A673 (cell line): ENCODE measurements at regions not wholly inside any gene's neighbourhood (a gene's known extent, or its start where the extent isn't known, plus 50 kb on each side); places are given as distances from the start of the nearest gene placed in this dataset.
A peak's percentile ranks its signal among the peaks of the same experiment; 100 is the strongest.

Experiments used
- BruUV-seq: library from RNA; stranded (reverse); fragments of 400-500 nt; replicated peaks from 2 replicates; lab custom pipeline; 2021; lab: Mats Ljungman, UMichigan
- CTCF ChIA-PET: fragments of 300-600 bp; sonication (Branson Sonifier 250); formaldehyde crosslinking; loops from one replicate; lab custom pipeline; 2022; ENCODE audit warnings: antibody characterized with exemption; lab: Charles Lee
- POLR2A ChIA-PET: fragments of 300-600 bp; sonication (Branson Sonifier 250); formaldehyde crosslinking; loops from one replicate; lab custom pipeline; 2022; ENCODE audit warnings: antibody characterized with exemption; ENCODE audit not compliant: low non-redundant PET; lab: Charles Lee
- DNase-seq: peaks from one replicate; pipeline ENCODE4 v3.0.0-alpha.2; 2015; ENCODE audit warnings: low spot score
- H3K27ac ChIP-seq: fragments of 200-600 bp; sonication (generic); 2 replicates; pipeline ENCODE4 v1.5.1; 2016; ENCODE audit warnings: mixed run types, low read depth, mild to moderate bottlenecking, mixed read lengths, antibody characterized with exemption, low read length; ENCODE audit not compliant: poor library complexity, severe bottlenecking
- H3K27me3 ChIP-seq: fragments of 200-600 bp; sonication (generic); replicated peaks from 2 replicates; pipeline ENCODE4 v1.6.1; 2017; ENCODE audit warnings: mixed run types, low read depth, mild to moderate bottlenecking, mixed read lengths, antibody characterized with exemption, low read length; ENCODE audit not compliant: insufficient read depth, poor library complexity
- H3K36me3 ChIP-seq: fragments of 200-600 bp; sonication (generic); 2 replicates; pipeline ENCODE4 v1.6.1; 2016; ENCODE audit warnings: mixed run types, mild to moderate bottlenecking, mixed read lengths, antibody characterized with exemption, low read length; ENCODE audit not compliant: insufficient read depth, poor library complexity, severe bottlenecking
- H3K4me1 ChIP-seq: fragments of 200-600 bp; sonication (generic); 2 replicates; pipeline ENCODE4 v1.6.1; 2017; ENCODE audit warnings: mixed run types, mild to moderate bottlenecking, mixed read lengths, antibody characterized with exemption, low read length; ENCODE audit not compliant: insufficient read depth, poor library complexity, severe bottlenecking
- H3K4me3 ChIP-seq: fragments of 200-600 bp; sonication (generic); 2 replicates; pipeline ENCODE4 v1.5.1; 2016; ENCODE audit warnings: low read depth, mixed run types, mild to moderate bottlenecking, mixed read lengths, low read length; ENCODE audit not compliant: poor library complexity, severe bottlenecking
- H3K9me3 ChIP-seq: fragments of 200-600 bp; sonication (generic); 2 replicates; pipeline ENCODE4 v1.6.1; 2016; ENCODE audit warnings: mixed run types, low read depth, mild to moderate bottlenecking, mixed read lengths, antibody characterized with exemption, low read length; ENCODE audit not compliant: poor library complexity, severe bottlenecking
- EZH2 ChIP-seq: fragments of 200-600 bp; sonication (generic); IDR thresholded peaks from 2 replicates; pipeline ENCODE4 v1.6.1; 2017; ENCODE audit warnings: borderline replicate concordance, low read depth, mild to moderate bottlenecking, mixed read lengths, antibody characterized with exemption, low read length; ENCODE audit not compliant: poor library complexity, severe bottlenecking
- intact Hi-C: fragments of 100-400 bp; cut with micrococcal nuclease; formaldehyde crosslinking; loops from one replicate; pipeline ENCODE4 v1.10.0; 2022; ENCODE audit not compliant: unreplicated experiment
- TF ChIP-seq, protein P1 (sequence below): fragments of 300-800, 200-600 bp; sonication (generic); conservative IDR thresholded peaks from 2 replicates; pipeline ENCODE4 v1.5.1; 2017; ENCODE audit warnings: low read depth, mild to moderate bottlenecking, antibody characterized with exemption, low read length, moderate library complexity, mixed read lengths

DNA sequence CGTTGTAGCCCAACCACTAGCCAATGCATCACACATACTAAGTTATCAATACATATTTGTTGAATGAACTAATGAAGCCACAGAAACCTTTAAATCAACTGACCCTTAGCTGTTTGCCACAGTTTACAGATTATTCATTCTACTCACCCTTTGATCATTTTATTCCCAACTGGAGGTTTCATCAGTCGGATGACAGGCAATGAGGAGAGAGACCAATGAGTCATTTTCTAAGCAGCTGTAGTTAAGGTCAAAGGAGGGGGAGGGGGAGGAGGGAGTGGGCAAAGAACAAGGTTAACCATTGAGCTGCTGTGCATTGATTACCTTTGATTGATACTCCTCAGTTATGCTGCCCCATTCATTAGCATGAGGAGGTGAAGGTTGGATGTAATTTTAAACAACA lies 469.5 kb downstream of the VRK1 start:
- TF ChIP-seq EZH2, result no peak
- TF ChIP-seq, protein P1, sequence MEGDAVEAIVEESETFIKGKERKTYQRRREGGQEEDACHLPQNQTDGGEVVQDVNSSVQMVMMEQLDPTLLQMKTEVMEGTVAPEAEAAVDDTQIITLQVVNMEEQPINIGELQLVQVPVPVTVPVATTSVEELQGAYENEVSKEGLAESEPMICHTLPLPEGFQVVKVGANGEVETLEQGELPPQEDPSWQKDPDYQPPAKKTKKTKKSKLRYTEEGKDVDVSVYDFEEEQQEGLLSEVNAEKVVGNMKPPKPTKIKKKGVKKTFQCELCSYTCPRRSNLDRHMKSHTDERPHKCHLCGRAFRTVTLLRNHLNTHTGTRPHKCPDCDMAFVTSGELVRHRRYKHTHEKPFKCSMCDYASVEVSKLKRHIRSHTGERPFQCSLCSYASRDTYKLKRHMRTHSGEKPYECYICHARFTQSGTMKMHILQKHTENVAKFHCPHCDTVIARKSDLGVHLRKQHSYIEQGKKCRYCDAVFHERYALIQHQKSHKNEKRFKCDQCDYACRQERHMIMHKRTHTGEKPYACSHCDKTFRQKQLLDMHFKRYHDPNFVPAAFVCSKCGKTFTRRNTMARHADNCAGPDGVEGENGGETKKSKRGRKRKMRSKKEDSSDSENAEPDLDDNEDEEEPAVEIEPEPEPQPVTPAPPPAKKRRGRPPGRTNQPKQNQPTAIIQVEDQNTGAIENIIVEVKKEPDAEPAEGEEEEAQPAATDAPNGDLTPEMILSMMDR, result no peak
- Histone ChIP-seq H3K27ac (no peak overlapping the region), H3K4me1 (peaks cover 26% of the 10 kb centered on the region), H3K36me3 (no peaks in the 10 kb centered on the region), H3K27me3 (no peaks in the 10 kb centered on the region), H3K4me3 (no peak overlapping the region), H3K9me3 (peaks cover 5% of the 10 kb centered on the region)
- intact Hi-C loops, result no loop called here
- DNase-seq, result peak; percentile 60
- POLR2A ChIA-PET, result no interaction called here
- CTCF ChIA-PET, result interaction anchor here (0.6 kb wide), 1 partner anchor 9 kb away, joined by 3 read pairs; no protein-coding TSS in a partner anchor
- BruUV-seq, result no TSS peak

- BruUV-seq, result no TSS peak
- ChIA-PET CTCF (no interaction called here), POLR2A (no interaction called here)
- Histone ChIP-seq H3K27me3 (no peaks in the 10 kb centered on the region), H3K9me3 (no peaks in the 10 kb centered on the region), H3K4me1 (peaks cover 26% of the 10 kb centered on the region), H3K27ac (no peak overlapping the region), H3K36me3 (no peaks in the 10 kb centered on the region), H3K4me3 (no peak overlapping the region)
- DNase-seq, result no peak
- intact Hi-C loops, result no loop called here
- no peak for TF ChIP-seq EZH2
- TF ChIP-seq, protein P1, result no peak
These were observed 470.3 kb downstream of the VRK1 start for GRCh38 chr14:97267509-97267908.

DNA sequence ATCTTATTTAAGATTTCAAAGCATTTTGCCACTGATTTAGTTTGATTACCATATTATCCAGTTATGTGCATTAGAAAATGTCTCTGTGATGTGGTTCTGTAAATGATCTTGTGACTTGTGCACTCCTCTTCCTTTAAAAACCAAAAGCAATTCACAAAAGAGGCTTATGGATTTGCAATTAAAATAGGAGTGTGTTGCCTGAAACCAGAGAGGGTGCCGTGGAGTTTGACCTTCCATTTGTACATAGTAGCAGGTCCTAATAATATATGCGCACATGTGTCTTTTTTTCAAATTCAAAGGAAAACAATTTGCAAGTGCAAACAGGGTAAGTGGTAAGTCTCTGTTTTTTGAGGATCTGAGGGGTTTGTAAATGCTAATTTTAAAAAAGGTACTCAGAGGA lies 470.9 kb downstream of the VRK1 start:
- no peaks in the 10 kb centered on the region for H3K27me3 ChIP-seq

More for the DNA sequence above, 470.9 kb downstream of the VRK1 start:
- Histone ChIP-seq H3K4me3 (no peak overlapping the region), H3K4me1 (peaks cover 26% of the 10 kb centered on the region), H3K9me3 (no peaks in the 10 kb centered on the region), H3K36me3 (no peaks in the 10 kb centered on the region), H3K27ac (peak overlapping the region; percentile 9)
- TF ChIP-seq, protein P1, result no peak
- no peak for TF ChIP-seq EZH2
- BruUV-seq, result no TSS peak
- DNase-seq, result no peak
- ChIA-PET CTCF (no interaction called here), POLR2A (no interaction called here)
- intact Hi-C loops, result no loop called here
